ENCODE measurements at regions not wholly inside any gene's neighbourhood (a gene's known extent, or its start where the extent isn't known, plus 50 kb on each side); places are given as distances from the start of the nearest gene placed in this dataset.

DNA sequence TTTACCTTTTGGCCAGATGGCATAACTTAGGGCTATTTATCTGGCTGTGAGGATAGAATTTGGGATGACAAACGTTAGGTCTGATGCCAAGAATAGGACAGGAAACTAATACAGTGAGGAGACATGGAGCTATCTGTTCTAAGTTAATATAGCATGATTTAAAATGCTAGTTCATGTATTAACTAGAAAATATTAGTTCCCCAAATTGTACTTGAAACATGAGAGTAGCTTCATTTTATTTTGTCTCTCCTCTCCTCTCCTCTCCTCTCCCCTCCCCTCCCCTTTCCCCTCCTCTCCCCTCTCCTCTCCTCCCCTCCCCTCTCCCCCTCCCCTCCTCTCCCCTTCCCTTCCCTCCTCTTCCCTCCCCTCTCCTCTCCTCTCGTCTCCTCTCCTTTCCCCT, 101.1 kb upstream of the MYO16 start:
- TF ChIP-seq, protein P1, sequence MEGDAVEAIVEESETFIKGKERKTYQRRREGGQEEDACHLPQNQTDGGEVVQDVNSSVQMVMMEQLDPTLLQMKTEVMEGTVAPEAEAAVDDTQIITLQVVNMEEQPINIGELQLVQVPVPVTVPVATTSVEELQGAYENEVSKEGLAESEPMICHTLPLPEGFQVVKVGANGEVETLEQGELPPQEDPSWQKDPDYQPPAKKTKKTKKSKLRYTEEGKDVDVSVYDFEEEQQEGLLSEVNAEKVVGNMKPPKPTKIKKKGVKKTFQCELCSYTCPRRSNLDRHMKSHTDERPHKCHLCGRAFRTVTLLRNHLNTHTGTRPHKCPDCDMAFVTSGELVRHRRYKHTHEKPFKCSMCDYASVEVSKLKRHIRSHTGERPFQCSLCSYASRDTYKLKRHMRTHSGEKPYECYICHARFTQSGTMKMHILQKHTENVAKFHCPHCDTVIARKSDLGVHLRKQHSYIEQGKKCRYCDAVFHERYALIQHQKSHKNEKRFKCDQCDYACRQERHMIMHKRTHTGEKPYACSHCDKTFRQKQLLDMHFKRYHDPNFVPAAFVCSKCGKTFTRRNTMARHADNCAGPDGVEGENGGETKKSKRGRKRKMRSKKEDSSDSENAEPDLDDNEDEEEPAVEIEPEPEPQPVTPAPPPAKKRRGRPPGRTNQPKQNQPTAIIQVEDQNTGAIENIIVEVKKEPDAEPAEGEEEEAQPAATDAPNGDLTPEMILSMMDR (IDR thresholded peaks at IDR 0.05 in 8 of 11, conservative IDR thresholded peaks at IDR 0.05 in 3 of 11): no peak
- TF ChIP-seq POLR2AphosphoS5 (IDR thresholded peaks at IDR 0.05): no peak
- TF ChIP-seq POLR2A (IDR thresholded peaks at IDR 0.05): no peak

All from spleen (tissue), 7 donors.